Natural killer cell treated with Interleukin-12 subunit alpha and Interleukin-12 subunit beta and Interleukin-15 and Interleukin-18, amount 100 ng/mL, for 72 hours (primary cell): ENCODE measurements at regions not wholly inside any gene's neighbourhood (a gene's known extent, or its start where the extent isn't known, plus 50 kb on each side); places are given as distances from the start of the nearest gene placed in this dataset.
"Not testable (repeated sequence)": the region's sequence is repeated elsewhere in the genome, so short reads cannot be mapped to it uniquely, and the experiment has no call there.

Source experiments
- ATAC-seq, 2 donors: fragments of 150-1000 bp; cut with Tn5 transposase in 1 of 2; sonication (Bioruptor Pico), chemical (Tn5 transposase) in 1 of 2; 2 replicates each; pipeline ENCODE4 v1.10.0; 2021
- DNase-seq: peaks from one replicate; pipeline ENCODE4 v3.0.0; 2022; ENCODE audit warnings: low spot score
- H3K27ac Mint-ChIP-seq, 2 donors: 1 replicate in 1 of 2; 2 replicates in 1 of 2; pipeline ENCODE4 v1.8.0; 2022; ENCODE audit warnings: mixed read lengths in 2 of 2, mild to moderate bottlenecking in 1 of 2, moderate library complexity in 1 of 2
- H3K27me3 Mint-ChIP-seq, 2 donors: 1 replicate in 1 of 2; 2 replicates in 1 of 2; pipeline ENCODE4 v1.8.0; 2022; ENCODE audit warnings: mixed read lengths in 2 of 2
- H3K36me3 Mint-ChIP-seq: one replicate; pipeline ENCODE4 v1.8.0; 2022; ENCODE audit warnings: mixed read lengths
- H3K4me1 Mint-ChIP-seq, 2 donors: 1 replicate in 1 of 2; 2 replicates in 1 of 2; pipeline ENCODE4 v1.8.0; 2022; ENCODE audit warnings: low read depth in 2 of 2, mixed read lengths in 2 of 2, mild to moderate bottlenecking in 1 of 2
- H3K4me3 Mint-ChIP-seq: one replicate; pipeline ENCODE4 v1.8.0; 2022; ENCODE audit warnings: mixed read lengths
- H3K9me3 Mint-ChIP-seq: 2 replicates; pipeline ENCODE4 v1.8.0; 2022; ENCODE audit warnings: mixed read lengths

- DNase-seq, H3K4me3 Mint-ChIP-seq, H3K4me1 Mint-ChIP-seq, H3K9me3 Mint-ChIP-seq, H3K27ac Mint-ChIP-seq, H3K36me3 Mint-ChIP-seq: not testable (repeated sequence)
- ATAC-seq, result peak in 1 of 2 donors; percentile 4
- H3K27me3 Mint-ChIP-seq, result peaks cover 9 to 19% of the 10 kb centered on the region in 2 donors
Observed at GRCh38 chr20:47909696-47910369, 124.6 kb upstream of the SULF2 start.

GRCh38 chr20:47908361-47909035 is 123.2 kb upstream of the SULF2 start:
- not testable (repeated sequence) for ATAC-seq, DNase-seq, H3K4me1 Mint-ChIP-seq, H3K27ac Mint-ChIP-seq, H3K9me3 Mint-ChIP-seq, H3K36me3 Mint-ChIP-seq, H3K4me3 Mint-ChIP-seq
- peaks cover 8 to 18% of the 10 kb centered on the region in 2 donors for H3K27me3 Mint-ChIP-seq

- H3K4me3 Mint-ChIP-seq, H3K4me1 Mint-ChIP-seq, H3K27ac Mint-ChIP-seq, ATAC-seq, DNase-seq, H3K36me3 Mint-ChIP-seq, H3K9me3 Mint-ChIP-seq: not testable (repeated sequence)
- H3K27me3 Mint-ChIP-seq, result peaks cover 5 to 13% of the 10 kb centered on the region in 2 donors
Observed at GRCh38 chr20:47907951-47908350, 122.7 kb upstream of the SULF2 start.

GRCh38 chr20:47907031-47907675 is 121.9 kb upstream of the SULF2 start:
- no peaks in the 10 kb centered on the region for H3K9me3 Mint-ChIP-seq
- no peak overlapping the region for H3K4me3 Mint-ChIP-seq
- no peaks in the 10 kb centered on the region for H3K4me1 Mint-ChIP-seq
- no peak for DNase-seq
- H3K36me3 Mint-ChIP-seq, result no peaks in the 10 kb centered on the region
- no peak for ATAC-seq
- no peak overlapping the region for H3K27ac Mint-ChIP-seq
- H3K27me3 Mint-ChIP-seq, result peaks cover 5 to 12% of the 10 kb centered on the region in 2 donors

GRCh38 chr20:47906348-47906660 is 121.0 kb upstream of the SULF2 start:
- Mint-ChIP-seq H3K27me3 (peaks cover 3% of the 10 kb centered on the region in 2 donors), H3K9me3 (no peaks in the 10 kb centered on the region), H3K36me3 (no peaks in the 10 kb centered on the region), H3K4me3 (no peak overlapping the region), H3K27ac (no peak overlapping the region), H3K4me1 (no peaks in the 10 kb centered on the region)
- ATAC-seq (no peak), DNase-seq (no peak)

- Mint-ChIP-seq H3K36me3 (no peaks in the 10 kb centered on the region), H3K27me3 (peaks cover 0 to 2% of the 10 kb centered on the region in 2 donors), H3K9me3 (no peaks in the 10 kb centered on the region), H3K4me3 (no peak overlapping the region), H3K4me1 (no peaks in the 10 kb centered on the region), H3K27ac (no peak overlapping the region)
- DNase-seq (no peak), ATAC-seq (no peak)
Observed at GRCh38 chr20:47905628-47906347, 120.5 kb upstream of the SULF2 start.

- not testable (repeated sequence) for H3K4me1 Mint-ChIP-seq
Observed at GRCh38 chr20:47903009-47903408, 117.7 kb upstream of the SULF2 start.

GRCh38 chr20:47899313-47899712 is 114.0 kb upstream of the SULF2 start:
- H3K9me3 Mint-ChIP-seq, H3K36me3 Mint-ChIP-seq, H3K27me3 Mint-ChIP-seq, DNase-seq, H3K4me1 Mint-ChIP-seq, ATAC-seq, H3K27ac Mint-ChIP-seq, H3K4me3 Mint-ChIP-seq: not testable (repeated sequence)

More at GRCh38 chr20:47903009-47903408, 117.7 kb upstream of the SULF2 start:
- H3K36me3 Mint-ChIP-seq, H3K27ac Mint-ChIP-seq, H3K4me3 Mint-ChIP-seq, DNase-seq, H3K9me3 Mint-ChIP-seq, ATAC-seq, H3K27me3 Mint-ChIP-seq: not testable (repeated sequence)

- Mint-ChIP-seq H3K4me3 (no peak overlapping the region), H3K4me1 (no peaks in the 10 kb centered on the region), H3K27ac (no peak overlapping the region), H3K27me3 (peaks cover 7 to 8% of the 10 kb centered on the region in 2 donors), H3K36me3 (no peaks in the 10 kb centered on the region), H3K9me3 (no peaks in the 10 kb centered on the region)
- ATAC-seq, result no peak
- DNase-seq, result no peak
Observed at GRCh38 chr20:47897461-47897860, 112.2 kb upstream of the SULF2 start.

- not testable (repeated sequence) for H3K9me3 Mint-ChIP-seq, H3K27ac Mint-ChIP-seq, H3K4me1 Mint-ChIP-seq, ATAC-seq, DNase-seq, H3K36me3 Mint-ChIP-seq, H3K4me3 Mint-ChIP-seq, H3K27me3 Mint-ChIP-seq
Observed at GRCh38 chr20:47892681-47893080, 107.4 kb upstream of the SULF2 start.

GRCh38 chr20:47890708-47891107 is 105.4 kb upstream of the SULF2 start:
- not testable (repeated sequence) for H3K4me3 Mint-ChIP-seq, H3K27me3 Mint-ChIP-seq, H3K36me3 Mint-ChIP-seq, H3K9me3 Mint-ChIP-seq, H3K4me1 Mint-ChIP-seq, ATAC-seq, H3K27ac Mint-ChIP-seq, DNase-seq

GRCh38 chr20:47889751-47890150 is 104.5 kb upstream of the SULF2 start:
- H3K4me3 Mint-ChIP-seq, DNase-seq, H3K36me3 Mint-ChIP-seq, ATAC-seq, H3K9me3 Mint-ChIP-seq, H3K27ac Mint-ChIP-seq, H3K4me1 Mint-ChIP-seq, H3K27me3 Mint-ChIP-seq: not testable (repeated sequence)

- ATAC-seq, result no peak
- H3K4me1 Mint-ChIP-seq, result no peaks in the 10 kb centered on the region
- no peak overlapping the region for H3K4me3 Mint-ChIP-seq
- no peak overlapping the region for H3K27ac Mint-ChIP-seq
- H3K36me3 Mint-ChIP-seq, result no peaks in the 10 kb centered on the region
- DNase-seq, result peak; percentile 20
- H3K9me3 Mint-ChIP-seq, result no peaks in the 10 kb centered on the region
- H3K27me3 Mint-ChIP-seq, result no peaks in the 10 kb centered on the region
Observed at GRCh38 chr20:47888351-47888750, 103.1 kb upstream of the SULF2 start.
